ENCODE measurements at regions not wholly inside any gene's neighbourhood (a gene's known extent, or its start where the extent isn't known, plus 50 kb on each side); places are given as distances from the start of the nearest gene placed in this dataset.

DNA sequence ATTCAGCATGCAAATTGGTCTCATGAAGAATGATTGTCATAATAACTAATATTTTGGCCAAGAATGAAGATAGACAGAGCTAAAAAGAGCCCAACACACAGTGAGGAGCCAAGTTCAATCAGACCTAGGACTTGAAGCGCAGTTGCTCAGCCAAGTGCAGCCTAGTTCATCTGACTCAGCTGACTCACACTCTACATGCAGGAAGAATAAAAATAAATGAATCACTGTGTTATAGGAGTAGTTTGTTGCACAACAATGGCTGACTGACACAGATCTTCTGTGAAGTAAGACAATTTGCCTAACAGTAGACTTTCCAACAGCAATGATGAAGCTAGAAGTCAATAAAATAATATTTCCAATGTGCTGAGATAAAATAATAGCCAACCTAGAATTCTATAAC lies 261.5 kb downstream of the CEMIP2 start:
- Mint-ChIP-seq H3K4me1 (no peaks in the 10 kb centered on the region), H3K36me3 (no peaks in the 10 kb centered on the region), H3K27ac (no peak overlapping the region), H3K9me3 (peaks cover 0 to 2% (median 2%) of the 10 kb centered on the region in 3 donors), H3K27me3 (no peaks in the 10 kb centered on the region), H3K4me3 (no peak overlapping the region)

DNA sequence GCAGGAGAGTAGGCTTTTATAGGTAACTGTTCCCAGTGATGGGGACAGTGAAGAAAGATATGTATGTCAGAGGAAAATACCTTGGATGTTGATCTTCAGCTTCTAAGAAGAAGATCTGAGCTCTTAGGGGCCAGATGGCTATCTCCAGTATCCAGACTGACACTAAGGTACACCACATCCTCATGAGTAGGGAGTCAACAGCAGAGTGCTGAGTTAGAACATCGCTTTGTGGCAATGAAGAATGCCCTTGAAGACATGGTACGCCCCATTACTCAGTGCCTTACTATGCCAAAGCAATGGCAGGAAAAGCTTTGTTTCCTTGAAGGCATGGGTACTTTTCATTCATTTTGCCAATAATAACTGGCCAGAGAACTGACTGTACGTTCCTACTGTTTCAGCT lies 263.7 kb downstream of the CEMIP2 start:
- peaks cover 4 to 7% (median 4%) of the 10 kb centered on the region in 3 donors for H3K9me3 Mint-ChIP-seq
- H3K27me3 Mint-ChIP-seq: no peaks in the 10 kb centered on the region
- no peak overlapping the region for H3K27ac Mint-ChIP-seq
- H3K4me1 Mint-ChIP-seq: no peaks in the 10 kb centered on the region
- H3K4me3 Mint-ChIP-seq: no peak overlapping the region
- H3K36me3 Mint-ChIP-seq: no peaks in the 10 kb centered on the region

DNA sequence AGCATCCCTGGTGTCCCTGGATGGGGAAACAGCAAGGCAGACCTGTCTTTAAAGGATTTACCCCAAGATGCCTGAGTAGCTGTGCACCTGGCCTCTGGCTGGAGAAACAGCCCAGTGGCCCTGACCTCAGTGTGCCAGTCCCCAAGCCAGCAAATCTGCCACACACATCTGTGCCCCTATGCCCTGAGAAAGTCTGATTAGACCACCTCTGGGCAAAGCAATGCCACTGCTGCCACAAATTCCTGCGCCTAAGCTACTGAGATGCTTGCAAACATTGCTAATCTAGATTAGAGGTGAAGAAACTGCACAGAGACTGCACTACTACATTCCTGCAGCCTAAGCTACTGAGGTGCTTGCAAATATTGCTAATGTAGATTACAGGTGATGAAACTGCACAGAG lies 269.6 kb downstream of the CEMIP2 start:
- Mint-ChIP-seq H3K4me3 (no peak overlapping the region), H3K4me1 (no peaks in the 10 kb centered on the region), H3K27me3 (peaks cover 3% of the 10 kb centered on the region), H3K27ac (no peak overlapping the region), H3K36me3 (peaks cover 1% of the 10 kb centered on the region), H3K9me3 (peaks cover 8 to 9% (median 9%) of the 10 kb centered on the region in 3 donors)

DNA sequence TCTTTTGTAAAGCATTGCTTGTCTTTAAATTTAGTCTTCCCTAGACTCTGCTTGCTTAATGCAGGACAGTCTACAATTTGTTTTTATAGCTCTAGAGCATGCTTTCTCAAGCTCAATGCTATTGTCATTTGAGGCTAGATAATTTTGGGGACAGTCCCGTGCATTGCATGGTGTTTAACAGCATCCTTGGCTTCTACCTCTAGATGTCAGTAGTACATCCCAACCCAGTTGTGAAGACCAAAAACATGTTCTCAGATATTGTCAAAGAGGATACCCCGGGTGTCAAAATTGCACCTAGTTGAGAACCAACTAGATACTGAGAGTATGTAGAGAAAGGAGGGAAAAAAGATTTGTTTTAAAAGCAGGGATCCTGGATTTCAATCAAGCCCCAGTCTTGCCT lies 277.5 kb downstream of the CEMIP2 start:
- no peaks in the 10 kb centered on the region for H3K4me1 Mint-ChIP-seq

DNA sequence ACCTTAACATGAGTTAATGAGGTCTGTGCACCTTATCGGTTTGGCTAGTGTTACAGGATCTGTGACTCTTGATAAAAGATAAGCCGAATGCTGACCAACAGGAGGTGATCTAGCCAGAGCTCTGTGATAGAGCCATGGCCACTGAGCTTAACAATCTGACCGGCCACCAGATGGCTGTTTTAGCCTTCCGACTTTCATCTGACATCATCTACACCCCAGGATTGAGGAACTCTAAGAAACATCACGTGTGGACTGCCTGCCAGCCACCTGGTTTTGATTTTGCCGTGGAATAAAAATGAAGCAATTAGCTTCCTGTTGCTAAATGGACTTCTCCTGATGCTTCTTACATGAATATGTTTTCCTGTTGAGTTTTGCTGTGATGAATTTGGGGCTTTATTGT lies 281.3 kb downstream of the CEMIP2 start:
- H3K27me3 Mint-ChIP-seq: peaks cover 16% of the 10 kb centered on the region
- H3K4me1 Mint-ChIP-seq: no peaks in the 10 kb centered on the region
- H3K4me3 Mint-ChIP-seq: no peak overlapping the region
- no peak overlapping the region for H3K27ac Mint-ChIP-seq
- H3K9me3 Mint-ChIP-seq: peaks cover 0 to 3% (median 0%) of the 10 kb centered on the region in 3 donors
- peaks cover 1% of the 10 kb centered on the region for H3K36me3 Mint-ChIP-seq

More for the DNA sequence above, 277.5 kb downstream of the CEMIP2 start:
- Mint-ChIP-seq H3K27ac (no peak overlapping the region), H3K9me3 (peaks cover 0 to 1% (median 0%) of the 10 kb centered on the region in 3 donors), H3K4me3 (no peak overlapping the region), H3K36me3 (peaks cover under 1% of the 10 kb centered on the region), H3K27me3 (peaks cover 17% of the 10 kb centered on the region)

DNA sequence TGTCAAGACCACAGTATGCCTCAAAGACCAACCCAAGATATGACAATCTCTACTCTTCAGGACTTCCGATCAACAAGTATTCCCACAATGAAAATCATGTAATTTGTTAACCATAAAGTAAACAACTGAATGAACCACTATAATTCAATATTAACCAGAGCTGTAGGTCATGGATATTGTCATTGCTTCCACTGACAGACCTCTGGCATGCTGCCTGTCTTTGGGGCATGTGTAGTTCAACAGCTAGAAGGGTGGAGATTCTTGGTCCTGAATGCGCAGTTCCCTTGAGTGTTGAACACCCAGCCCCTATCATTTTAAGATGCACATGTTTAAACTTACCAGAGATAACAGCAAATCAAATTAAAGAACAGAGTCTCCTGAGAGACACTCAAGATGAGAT lies 283.0 kb downstream of the CEMIP2 start:
- Mint-ChIP-seq H3K4me3 (no peak overlapping the region), H3K36me3 (peaks cover 1% of the 10 kb centered on the region), H3K27ac (no peak overlapping the region), H3K9me3 (peaks cover 0 to 3% (median 0%) of the 10 kb centered on the region in 3 donors), H3K4me1 (no peaks in the 10 kb centered on the region), H3K27me3 (peaks cover 16% of the 10 kb centered on the region)

DNA sequence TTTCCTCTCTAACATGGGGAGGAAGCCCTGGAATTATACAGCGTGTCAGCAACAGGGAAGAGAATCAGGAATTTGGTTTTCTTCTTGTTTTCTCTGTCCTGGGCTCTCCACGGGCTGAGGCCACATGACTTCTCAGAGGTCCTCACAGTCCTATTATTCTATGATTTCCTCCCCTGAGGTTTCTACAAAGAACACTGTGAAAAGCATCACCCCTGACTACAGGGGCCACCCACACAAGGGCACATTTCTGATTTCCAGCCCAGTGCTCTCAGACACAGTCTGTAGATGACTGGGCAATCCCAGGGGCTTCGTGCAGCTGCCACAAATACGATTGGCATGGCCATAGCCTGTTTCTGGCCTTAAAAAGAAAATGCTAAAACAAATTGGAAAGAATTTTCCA lies 284.9 kb downstream of the CEMIP2 start:
- Mint-ChIP-seq H3K27ac (no peak overlapping the region), H3K9me3 (peaks cover 0 to 3% (median 0%) of the 10 kb centered on the region in 3 donors), H3K36me3 (peaks cover 1% of the 10 kb centered on the region), H3K4me1 (no peaks in the 10 kb centered on the region), H3K4me3 (no peak overlapping the region), H3K27me3 (peaks cover 8% of the 10 kb centered on the region)

DNA sequence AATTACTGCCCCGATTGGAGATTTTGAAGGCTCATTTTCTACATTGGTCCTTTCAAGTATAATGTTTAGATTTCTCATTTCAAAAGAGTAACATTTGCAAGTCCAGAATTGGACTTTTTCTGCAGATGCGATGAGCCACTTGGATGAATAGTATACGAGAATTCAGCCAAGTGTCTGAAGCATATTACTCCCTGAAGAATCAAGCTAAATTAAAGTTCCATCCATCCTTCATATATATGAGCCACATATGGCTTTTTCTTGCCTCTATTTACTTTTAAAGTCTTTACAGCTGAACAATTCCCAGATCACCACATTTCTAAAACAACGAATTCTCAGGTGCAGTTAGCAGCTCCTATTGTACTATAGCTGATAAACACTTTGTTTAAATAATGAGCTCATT lies 288.7 kb downstream of the CEMIP2 start:
- H3K4me3 Mint-ChIP-seq: no peak overlapping the region

DNA sequence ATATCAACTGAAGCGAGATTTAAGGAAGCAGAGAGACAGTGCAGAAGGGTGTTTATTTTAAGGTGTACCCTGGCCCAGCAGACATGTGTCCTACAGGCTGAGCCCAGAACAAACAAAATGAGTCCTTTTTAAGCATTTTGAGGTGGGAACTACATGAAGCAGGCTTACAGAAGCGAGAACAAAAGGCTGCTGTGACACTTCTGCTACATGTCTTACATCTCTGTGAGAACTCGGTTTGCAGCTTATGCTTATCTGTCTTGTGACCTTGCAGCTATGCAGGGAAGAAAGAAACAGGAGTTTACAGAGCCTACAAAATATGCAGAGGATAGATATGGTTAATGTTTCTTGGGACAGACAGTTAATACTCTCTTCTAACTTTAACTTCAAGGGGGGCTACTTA lies 295.9 kb downstream of the CEMIP2 start:
- no peak overlapping the region for H3K27ac Mint-ChIP-seq
- H3K36me3 Mint-ChIP-seq: no peaks in the 10 kb centered on the region
- no peaks in the 10 kb centered on the region for H3K4me1 Mint-ChIP-seq
- H3K4me3 Mint-ChIP-seq: no peak overlapping the region
- H3K9me3 Mint-ChIP-seq: peaks cover 0 to 2% (median 0%) of the 10 kb centered on the region in 3 donors
- H3K27me3 Mint-ChIP-seq: peaks cover 1% of the 10 kb centered on the region

More for the DNA sequence above, 288.7 kb downstream of the CEMIP2 start:
- Mint-ChIP-seq H3K9me3 (no peaks in the 10 kb centered on the region), H3K27ac (no peak overlapping the region), H3K36me3 (no peaks in the 10 kb centered on the region), H3K4me1 (no peaks in the 10 kb centered on the region), H3K27me3 (peaks cover 1% of the 10 kb centered on the region)

DNA sequence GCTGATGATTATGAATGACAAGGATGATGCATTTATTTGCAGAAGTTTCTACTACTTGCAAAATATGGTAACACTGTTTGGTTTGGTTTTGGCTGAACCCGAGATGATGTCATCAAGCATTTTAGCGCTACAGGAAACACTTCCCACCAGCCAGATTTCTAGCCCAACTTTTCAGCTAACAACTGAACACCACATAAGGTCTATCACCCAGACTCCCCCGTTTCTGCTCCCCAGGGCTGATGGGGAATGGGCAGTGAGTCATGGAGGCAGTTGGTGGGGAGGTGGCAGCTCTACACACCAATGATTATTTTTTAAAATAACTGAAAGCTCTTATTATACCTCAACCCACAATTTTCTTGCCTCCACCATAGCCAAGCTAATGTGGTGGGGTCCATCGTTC lies 302.9 kb downstream of the CEMIP2 start:
- Mint-ChIP-seq H3K9me3 (no peaks in the 10 kb centered on the region), H3K27me3 (no peaks in the 10 kb centered on the region), H3K4me1 (no peaks in the 10 kb centered on the region), H3K27ac (no peak overlapping the region), H3K36me3 (no peaks in the 10 kb centered on the region), H3K4me3 (no peak overlapping the region)

DNA sequence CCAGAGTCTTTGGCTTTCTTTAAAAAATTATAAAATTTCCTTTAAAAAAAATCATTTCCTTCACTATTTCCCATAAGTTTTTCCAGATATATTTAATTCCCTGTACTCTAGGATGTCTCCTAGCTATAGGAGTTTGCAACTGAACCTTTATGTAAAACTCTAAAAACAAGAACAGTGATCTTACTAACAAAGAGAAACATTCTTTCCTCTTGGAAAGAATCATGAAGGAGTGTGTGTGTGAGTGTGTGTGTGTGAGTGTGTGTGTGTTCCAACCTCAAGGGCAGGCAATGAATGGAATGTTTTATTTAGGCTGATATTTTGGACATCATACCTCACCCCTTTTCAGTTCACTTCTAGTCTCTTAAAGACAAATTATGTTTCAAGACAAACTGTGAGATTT lies 309.2 kb downstream of the CEMIP2 start:
- Mint-ChIP-seq H3K9me3 (no peaks in the 10 kb centered on the region), H3K27ac (no peak overlapping the region), H3K27me3 (no peaks in the 10 kb centered on the region), H3K4me3 (no peak overlapping the region), H3K4me1 (no peaks in the 10 kb centered on the region), H3K36me3 (no peaks in the 10 kb centered on the region)

DNA sequence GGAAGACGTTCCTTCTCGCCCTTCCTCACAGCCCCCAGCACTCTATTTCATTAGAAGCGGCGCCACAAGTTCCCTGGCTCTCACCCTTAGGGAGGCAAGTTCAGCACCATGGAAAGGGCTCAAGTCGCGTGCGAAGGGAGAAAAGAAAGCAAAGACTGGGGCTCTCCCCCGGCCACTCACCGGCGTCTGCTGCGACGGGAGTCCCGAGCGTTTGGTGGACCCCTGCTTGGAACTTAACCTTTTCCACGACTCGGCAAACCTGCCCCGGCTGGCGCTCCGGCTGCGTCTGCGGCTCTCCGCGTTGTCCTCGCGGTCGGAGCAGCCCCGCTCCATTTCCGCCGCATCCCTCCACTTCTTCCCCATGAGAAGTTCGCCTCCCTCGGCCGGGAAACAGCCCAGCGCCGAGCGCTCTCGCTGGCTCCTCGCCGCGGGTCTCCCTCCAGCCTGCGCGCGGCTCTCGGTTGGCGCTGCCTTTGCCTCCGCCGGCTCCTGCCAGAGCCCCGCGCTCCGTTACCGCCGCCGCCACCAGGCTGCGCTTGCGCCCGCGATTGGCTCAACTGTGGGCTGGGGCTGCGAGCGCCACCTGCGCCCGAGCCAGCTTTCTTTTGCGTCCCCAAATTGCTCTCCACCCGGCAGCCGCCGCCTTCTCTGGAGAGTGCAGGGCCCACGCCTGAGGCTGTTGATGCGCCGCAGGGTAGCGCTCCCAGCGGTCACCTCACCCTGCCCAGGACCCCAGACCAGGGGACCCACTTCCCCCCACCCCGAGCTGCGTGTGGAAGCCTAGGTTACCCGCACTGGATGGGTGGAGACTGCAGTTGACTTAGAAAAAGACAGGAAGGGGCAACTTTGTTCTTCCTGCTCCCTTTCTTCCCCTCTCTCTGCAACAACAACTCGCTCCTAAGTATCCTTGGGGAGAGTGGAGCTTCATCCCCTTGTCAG lies 321.6 kb downstream of the CEMIP2 start:
- H3K27me3 Mint-ChIP-seq: peaks cover 24% of the 10 kb centered on the region
- peak overlapping the region in 2 of 4 donors; percentile 56 to 80 for H3K4me3 Mint-ChIP-seq
- H3K27ac Mint-ChIP-seq: no peak overlapping the region
- no peaks in the 10 kb centered on the region for H3K36me3 Mint-ChIP-seq
- H3K4me1 Mint-ChIP-seq: peaks cover 0 to 2% (median 0%) of the 10 kb centered on the region in 3 donors
- H3K9me3 Mint-ChIP-seq: peaks cover 0 to under 1% (median 0%) of the 10 kb centered on the region in 3 donors

DNA sequence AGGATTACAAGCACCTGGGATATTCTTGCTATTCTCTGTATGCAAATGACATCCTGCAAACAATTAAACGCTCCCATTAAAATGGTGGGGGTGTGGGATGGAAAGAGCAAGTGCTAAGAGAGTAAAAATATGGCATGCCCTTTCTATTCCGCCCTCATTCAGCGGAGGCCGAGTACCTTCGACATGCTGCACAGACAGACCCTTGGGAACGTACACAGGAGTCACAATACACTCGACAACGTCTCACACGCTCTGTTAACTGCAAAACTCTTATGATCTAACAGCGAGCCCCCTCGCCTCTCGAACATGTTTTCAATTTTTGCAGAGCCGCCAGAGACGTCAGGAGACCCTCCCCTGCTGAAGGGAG lies 322.2 kb downstream of the CEMIP2 start:
- Mint-ChIP-seq H3K9me3 (no peaks in the 10 kb centered on the region), H3K36me3 (no peaks in the 10 kb centered on the region), H3K4me1 (peaks cover 0 to 2% (median 0%) of the 10 kb centered on the region in 3 donors), H3K27me3 (peaks cover 23% of the 10 kb centered on the region), H3K27ac (no peak overlapping the region), H3K4me3 (peak overlapping the region in 1 of 4 donors; percentile 80)

DNA sequence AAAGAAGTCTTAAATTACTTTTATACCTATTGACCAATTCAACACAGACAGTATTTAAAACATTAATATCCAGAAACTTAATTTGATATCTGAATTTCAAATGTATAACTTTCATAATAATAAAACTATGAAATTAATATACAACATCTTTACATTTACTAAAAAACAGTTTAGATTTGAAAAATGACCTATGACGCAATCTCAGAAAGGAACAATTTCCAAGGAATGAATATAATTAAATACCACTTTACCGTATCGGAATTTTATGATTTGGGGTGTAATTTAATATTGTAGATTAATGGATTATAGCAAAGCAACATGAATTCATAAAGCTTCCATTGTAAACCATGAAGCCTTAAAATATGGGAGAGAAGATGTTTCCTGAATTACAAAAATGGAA lies 321.5 kb upstream of the TRPM3 start:
- Mint-ChIP-seq H3K9me3 (no peaks in the 10 kb centered on the region), H3K4me3 (no peak overlapping the region), H3K27me3 (peaks cover 21% of the 10 kb centered on the region), H3K27ac (no peak overlapping the region), H3K4me1 (peaks cover 0 to 2% (median 0%) of the 10 kb centered on the region in 3 donors), H3K36me3 (no peaks in the 10 kb centered on the region)

DNA sequence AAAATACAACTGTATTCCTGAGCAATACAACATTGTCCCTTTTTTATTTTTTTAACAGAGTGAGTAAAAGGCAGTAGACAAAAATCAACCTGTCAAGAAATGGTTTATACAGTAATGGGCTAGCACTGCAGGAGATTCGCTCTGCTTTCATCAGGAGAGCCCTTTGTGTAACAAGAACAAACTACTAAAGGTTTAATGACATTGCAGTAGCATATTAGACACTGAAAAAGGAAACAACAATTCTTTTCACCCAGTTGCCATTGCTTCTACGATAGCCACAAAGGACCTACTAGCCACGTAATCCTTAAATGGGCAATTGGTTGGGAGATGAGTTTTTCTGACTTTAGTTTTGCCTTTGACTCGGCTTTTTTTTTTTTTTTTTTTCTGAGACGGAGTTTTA lies 319.8 kb upstream of the TRPM3 start:
- peaks cover 0 to 2% (median 0%) of the 10 kb centered on the region in 3 donors for H3K4me1 Mint-ChIP-seq

DNA sequence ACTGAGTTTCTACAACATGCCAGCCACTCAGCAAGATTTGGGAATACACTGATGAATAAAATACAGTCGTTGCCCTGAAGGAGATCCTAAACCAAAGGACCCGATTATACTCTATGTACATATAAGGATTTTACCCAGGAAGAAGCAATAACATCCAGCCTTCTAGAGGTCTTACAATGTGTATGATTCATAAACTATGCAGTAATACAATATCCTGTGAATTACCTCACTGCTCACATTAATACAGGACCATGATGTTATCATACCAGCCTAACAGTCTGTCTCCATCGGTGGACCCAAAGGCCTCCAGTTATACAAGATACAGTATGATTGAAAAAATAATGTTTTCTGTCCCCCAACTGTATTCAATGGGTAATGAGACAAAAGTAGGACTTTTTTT lies 310.5 kb upstream of the TRPM3 start:
- no peaks in the 10 kb centered on the region for H3K4me1 Mint-ChIP-seq
- H3K27ac Mint-ChIP-seq: no peak overlapping the region
- peaks cover 0 to 9% (median 6%) of the 10 kb centered on the region in 3 donors for H3K9me3 Mint-ChIP-seq
- peaks cover 3% of the 10 kb centered on the region for H3K27me3 Mint-ChIP-seq
- no peaks in the 10 kb centered on the region for H3K36me3 Mint-ChIP-seq
- H3K4me3 Mint-ChIP-seq: no peak overlapping the region

More for the DNA sequence above, 319.8 kb upstream of the TRPM3 start:
- Mint-ChIP-seq H3K36me3 (no peaks in the 10 kb centered on the region), H3K27ac (peak overlapping the region in 1 of 3 donors; percentile 35), H3K27me3 (peaks cover 10% of the 10 kb centered on the region), H3K9me3 (no peaks in the 10 kb centered on the region), H3K4me3 (no peak overlapping the region)

Measured in IgD-negative memory B cell (primary cell).